H1 (cell line): ENCODE measurements at regions not wholly inside any gene's neighbourhood (a gene's known extent, or its start where the extent isn't known, plus 50 kb on each side); places are given as distances from the start of the nearest gene placed in this dataset.

ENCODE experiments used
- BACH1 ChIP-seq: IDR thresholded peaks from 2 replicates; pipeline ENCODE4 v1.6.1; 2012; ENCODE audit warnings: low read length, improper control_type of control experiment
- CTCF ChIP-seq, 3 experiments: IDR thresholded peaks; 1 replicate in 2 of 3; 2 replicates in 1 of 3; pipeline versions ENCODE4 v1.5.1 to v1.6.1; 2011; ENCODE audit warnings: low read length in 3 of 3, mild to moderate bottlenecking in 3 of 3, inconsistent platforms in 2 of 3, low read depth in 1 of 3, moderate library complexity in 1 of 3; ENCODE audit not compliant: insufficient read depth in 1 of 3; ENCODE audit errors: control extremely low read depth in 1 of 3
- EP300 ChIP-seq, 2 experiments: IDR thresholded peaks; 1 replicate in 1 of 2; 2 replicates in 1 of 2; pipeline ENCODE4 v1.6.1; 2011 to 2012; ENCODE audit warnings: low read depth in 2 of 2, low read length in 2 of 2, mild to moderate bottlenecking in 2 of 2, borderline replicate concordance in 1 of 2, inconsistent platforms in 1 of 2, moderate library complexity in 1 of 2
- EZH2 ChIP-seq: fragments of 200-600 bp; sonication (generic); IDR thresholded peaks from 2 replicates; pipeline ENCODE4 v1.7.1; 2012; ENCODE audit warnings: low read depth, mild to moderate bottlenecking, moderate library complexity, low read length, inconsistent platforms; ENCODE audit not compliant: severe bottlenecking
- GABPA ChIP-seq: IDR thresholded peaks from 2 replicates; pipeline ENCODE4 v1.6.1; 2011; ENCODE audit warnings: mild to moderate bottlenecking, low read length, moderate library complexity, borderline replicate concordance; ENCODE audit not compliant: insufficient read depth
- RAD21 ChIP-seq, 2 experiments: IDR thresholded peaks in 1 of 2; conservative IDR thresholded peaks in 1 of 2; 2 replicates each; pipeline ENCODE4 v1.6.1; 2011; ENCODE audit warnings: low read depth in 2 of 2, low read length in 2 of 2, improper control_type of control experiment in 1 of 2, inconsistent platforms in 1 of 2, mild to moderate bottlenecking in 1 of 2, moderate library complexity in 1 of 2
- TEAD4 ChIP-seq: IDR thresholded peaks from 2 replicates; pipeline ENCODE4 v1.6.1; 2012; ENCODE audit warnings: low read depth, low read length, inconsistent platforms, mixed read lengths
- YY1 ChIP-seq: IDR thresholded peaks from 2 replicates; pipeline ENCODE4 v1.6.1; 2011; ENCODE audit warnings: low read depth, mild to moderate bottlenecking, low read length
- ZNF274 ChIP-seq: IDR thresholded peaks from 2 replicates; pipeline ENCODE4 v1.7.0; 2012; ENCODE audit warnings: low read length, borderline replicate concordance; ENCODE audit errors: extremely low read depth

DNA sequence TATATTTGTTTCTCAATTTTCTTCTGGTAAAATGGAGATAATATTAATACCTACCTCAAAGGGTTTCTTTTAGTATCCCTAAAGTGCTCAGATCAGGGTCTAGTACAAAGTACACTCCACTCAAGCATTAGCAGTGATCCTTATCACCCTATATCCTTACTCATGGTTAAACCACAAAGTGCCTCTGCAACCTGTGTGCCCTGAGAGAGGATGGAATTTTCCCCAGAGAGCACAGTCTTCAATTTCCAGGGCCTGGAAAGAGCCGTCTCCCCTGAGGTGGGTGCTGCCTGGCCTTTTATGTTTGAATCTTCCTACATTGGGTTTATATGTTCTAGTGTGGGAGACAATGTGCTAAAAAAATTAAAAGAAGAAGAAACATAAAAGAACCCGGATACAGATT, 183.1 kb upstream of the FBXO33 start:
- no peak for TF ChIP-seq EP300 (IDR thresholded peaks at IDR 0.05; ENCODE audit: borderline replicate concordance in 1 of 2, low read depth in 2 of 2, low read length in 2 of 2)
- TF ChIP-seq BACH1 = no peak
- TF ChIP-seq CTCF (IDR thresholded peaks at IDR 0.05; ENCODE audit: control extremely low read depth in 1 of 3, insufficient read depth in 1 of 3, low read depth in 1 of 3, low read length in 3 of 3) = no peak
- TF ChIP-seq TEAD4 = no peak
- no peak for TF ChIP-seq ZNF274
- no peak for TF ChIP-seq RAD21 (IDR thresholded peaks at IDR 0.05 in 1 of 2, conservative IDR thresholded peaks at IDR 0.05 in 1 of 2; ENCODE audit: low read depth in 2 of 2, low read length in 2 of 2)
- no peak for TF ChIP-seq GABPA
- no peak for TF ChIP-seq EZH2
- no peak for TF ChIP-seq YY1
